DOHH2 (cell line): ENCODE measurements at regions not wholly inside any gene's neighbourhood (a gene's known extent, or its start where the extent isn't known, plus 50 kb on each side); places are given as distances from the start of the nearest gene placed in this dataset.

Experiments used
- H3F3A ChIP-seq: fragments of 200-600 bp; sonication (generic), shearing (Covaris generic); 2 replicates; pipeline ENCODE4 v1.6.0; 2016; ENCODE audit warnings: antibody characterized with exemption, mild to moderate bottlenecking; ENCODE audit not compliant: control insufficient read depth, insufficient read depth
- H3K27ac ChIP-seq: fragments of 200-600 bp; sonication (generic); 2 replicates; pipeline ENCODE4 v1.5.1; 2014; ENCODE audit warnings: low read depth, mild to moderate bottlenecking, low read length, moderate library complexity
- H3K27me3 ChIP-seq: fragments of 200-600 bp; sonication (generic); 2 replicates; pipeline ENCODE4 v1.6.1; 2014; ENCODE audit warnings: mild to moderate bottlenecking, low read length, mixed read lengths; ENCODE audit not compliant: control insufficient read depth
- H3K36me3 ChIP-seq: fragments of 200-600 bp; sonication (generic); 2 replicates; pipeline ENCODE4 v1.6.1; 2014; ENCODE audit warnings: mild to moderate bottlenecking, low read length, moderate library complexity, mixed read lengths; ENCODE audit not compliant: control insufficient read depth
- H3K4me1 ChIP-seq: fragments of 200-600 bp; sonication (generic); 2 replicates; pipeline ENCODE4 v1.6.1; 2014; ENCODE audit warnings: mild to moderate bottlenecking, low read length, mixed read lengths; ENCODE audit not compliant: control insufficient read depth
- H3K4me2 ChIP-seq: fragments of 200-600 bp; sonication (generic); 2 replicates; pipeline ENCODE4 v1.6.0; 2014; ENCODE audit warnings: mild to moderate bottlenecking, low read length, moderate library complexity
- H3K4me3 ChIP-seq: fragments of 200-600 bp; sonication (generic); 2 replicates; pipeline ENCODE4 v1.5.1; 2014; ENCODE audit warnings: mild to moderate bottlenecking, low read length, mixed read lengths
- H3K79me2 ChIP-seq: fragments of 200-600 bp; sonication (generic); 2 replicates; pipeline ENCODE4 v1.6.1; 2014; ENCODE audit warnings: mild to moderate bottlenecking, low read length, mixed read lengths; ENCODE audit not compliant: control insufficient read depth
- H3K9me2 ChIP-seq: fragments of 200-600 bp; sonication (generic); replicated peaks from 2 replicates; pipeline ENCODE4 v1.6.1; 2014; ENCODE audit warnings: mild to moderate bottlenecking, low read length, mixed read lengths; ENCODE audit not compliant: control insufficient read depth
- H3K9me3 ChIP-seq: fragments of 200-600 bp; sonication (generic); 2 replicates; pipeline ENCODE4 v1.6.1; 2014; ENCODE audit warnings: antibody characterized with exemption, low read length, mixed read lengths; ENCODE audit not compliant: control insufficient read depth, insufficient read depth
- H4K20me1 ChIP-seq: fragments of 200-600 bp; sonication (generic); 2 replicates; pipeline ENCODE4 v1.6.0; 2014; ENCODE audit warnings: low read depth, mild to moderate bottlenecking, antibody characterized with exemption, low read length, moderate library complexity; ENCODE audit not compliant: control insufficient read depth, insufficient read depth
- CTCF ChIP-seq: fragments of 200-600 bp; sonication (generic); IDR thresholded peaks from one replicate; pipeline ENCODE4 v1.5.1; 2014; ENCODE audit warnings: antibody characterized with exemption, mild to moderate bottlenecking, low read depth, low read length; ENCODE audit not compliant: poor library complexity, severe bottlenecking
- EZH2phosphoT487 ChIP-seq: fragments of 200-600 bp; sonication (generic); IDR thresholded peaks from 2 replicates; pipeline ENCODE4 v1.6.1; 2017; ENCODE audit warnings: borderline replicate concordance, mild to moderate bottlenecking, antibody characterized with exemption, low read length, moderate library complexity, mixed read lengths

DNA sequence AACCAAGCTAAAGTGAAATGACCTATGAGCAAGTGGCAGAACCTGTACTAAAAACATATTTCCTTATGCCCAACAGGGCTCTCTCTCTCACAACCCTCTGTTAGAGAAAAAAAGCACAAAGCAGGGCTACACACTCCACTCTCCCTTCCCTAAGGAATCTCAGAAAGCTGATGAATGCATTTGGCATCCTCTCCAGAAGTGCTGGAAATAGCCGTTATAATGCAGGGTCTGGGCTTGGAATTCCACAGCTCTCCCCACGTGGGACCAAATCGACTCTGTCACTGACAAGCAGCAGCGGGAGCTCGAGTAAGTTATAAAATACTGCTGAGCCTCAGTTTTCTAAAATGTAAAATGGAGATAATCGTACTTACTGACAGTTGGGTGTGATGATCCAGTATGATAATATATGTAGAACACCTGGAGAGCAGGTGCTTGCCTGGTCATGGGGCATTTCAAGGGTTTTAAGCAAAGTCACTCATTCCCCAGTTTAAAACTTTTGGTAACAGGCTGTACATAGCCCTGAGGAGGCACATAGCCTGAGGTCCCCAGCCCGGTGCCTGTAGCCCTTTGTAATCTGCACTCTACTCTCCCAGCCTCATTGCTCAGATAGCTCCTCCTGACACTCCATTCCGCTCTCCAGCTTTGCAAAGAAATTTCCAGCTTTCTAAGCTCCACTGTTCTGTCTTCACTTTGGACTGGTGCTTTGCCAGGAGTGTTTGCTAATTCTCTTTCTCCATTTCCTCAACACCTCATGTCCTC lies 175.6 kb upstream of the DAB1 start:
- Histone ChIP-seq H3F3A (no peaks in the 10 kb centered on the region), H3K9me3 (no peaks in the 10 kb centered on the region), H3K4me1 (no peaks in the 10 kb centered on the region), H3K79me2 (no peaks in the 10 kb centered on the region), H3K36me3 (no peaks in the 10 kb centered on the region), H3K4me3 (no peak overlapping the region), H3K9me2 (no peaks in the 10 kb centered on the region), H3K27ac (no peak overlapping the region), H4K20me1 (no peaks in the 10 kb centered on the region), H3K4me2 (no peak overlapping the region), H3K27me3 (no peaks in the 10 kb centered on the region)
- TF ChIP-seq EZH2phosphoT487: no peak
- TF ChIP-seq CTCF: no peak

DNA sequence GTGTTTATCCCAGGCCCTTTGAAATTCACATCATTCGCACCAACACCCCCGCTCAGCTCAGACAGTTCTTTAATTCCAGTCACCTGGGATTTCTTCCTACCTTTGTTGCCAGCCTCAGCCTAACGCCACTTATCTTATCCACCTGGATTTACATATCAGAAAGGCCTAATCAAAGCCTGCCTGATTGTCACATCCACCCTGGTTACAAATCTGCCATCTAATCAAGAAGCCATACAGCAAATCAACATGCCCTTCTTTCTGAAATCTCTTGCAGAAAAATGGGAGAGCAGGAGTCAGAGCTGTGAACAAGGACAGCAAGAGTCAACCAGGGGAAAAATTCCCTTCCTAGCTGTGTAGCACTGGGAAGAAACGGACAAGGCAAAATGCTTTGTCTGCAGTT lies 173.2 kb upstream of the DAB1 start:
- no peaks in the 10 kb centered on the region for H3K9me2 ChIP-seq
- no peaks in the 10 kb centered on the region for H3K79me2 ChIP-seq
- H3F3A ChIP-seq: no peaks in the 10 kb centered on the region
- no peak overlapping the region for H3K4me2 ChIP-seq
- no peaks in the 10 kb centered on the region for H3K4me1 ChIP-seq
- H4K20me1 ChIP-seq: no peaks in the 10 kb centered on the region
- H3K36me3 ChIP-seq: no peaks in the 10 kb centered on the region
- TF ChIP-seq EZH2phosphoT487 (no peak), CTCF (no peak)
- no peak overlapping the region for H3K27ac ChIP-seq
- H3K9me3 ChIP-seq: no peaks in the 10 kb centered on the region
- no peaks in the 10 kb centered on the region for H3K27me3 ChIP-seq
- H3K4me3 ChIP-seq: no peak overlapping the region

- Histone ChIP-seq H3K36me3 (no peaks in the 10 kb centered on the region), H3K4me3 (no peak overlapping the region), H3K4me2 (no peak overlapping the region), H4K20me1 (no peaks in the 10 kb centered on the region), H3K9me2 (no peaks in the 10 kb centered on the region), H3K27ac (no peak overlapping the region), H3K27me3 (no peaks in the 10 kb centered on the region), H3K79me2 (no peaks in the 10 kb centered on the region), H3K9me3 (no peaks in the 10 kb centered on the region), H3F3A (no peaks in the 10 kb centered on the region), H3K4me1 (no peaks in the 10 kb centered on the region)
- TF ChIP-seq EZH2phosphoT487 (no peak), CTCF (no peak)
Observed at GRCh38 chr1:57594002-57594401, 170.1 kb upstream of the DAB1 start.
